GF-D8 (cell line): ENCODE measurements at regions not wholly inside any gene's neighbourhood (a gene's known extent, or its start where the extent isn't known, plus 50 kb on each side); places are given as distances from the start of the nearest gene placed in this dataset.

Source experiments
- DNase-seq: peaks from one replicate; lab custom pipeline; 2025; lab: John Stamatoyannopoulos, UW

DNA sequence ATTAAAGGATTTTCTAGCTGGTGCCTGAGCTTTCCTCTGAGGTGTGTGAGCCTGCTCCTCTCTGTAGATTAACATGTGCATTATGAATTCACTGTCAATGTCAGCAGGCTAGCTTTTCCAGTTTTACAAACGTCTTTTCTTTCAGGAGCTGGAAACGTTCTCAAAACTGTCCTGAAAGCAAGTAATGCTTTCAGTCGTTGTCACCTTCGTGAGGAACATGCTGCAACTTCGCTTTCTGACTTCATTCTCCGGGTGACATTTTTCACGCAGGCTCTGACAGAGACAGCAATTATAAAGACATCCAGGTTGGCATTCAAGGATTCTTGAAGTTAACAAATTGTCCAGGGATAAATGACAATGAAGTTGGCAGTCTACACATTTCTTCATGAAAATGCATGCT lies 671.5 kb downstream of the DHX35 start:
- no peak for DNase-seq

DNA sequence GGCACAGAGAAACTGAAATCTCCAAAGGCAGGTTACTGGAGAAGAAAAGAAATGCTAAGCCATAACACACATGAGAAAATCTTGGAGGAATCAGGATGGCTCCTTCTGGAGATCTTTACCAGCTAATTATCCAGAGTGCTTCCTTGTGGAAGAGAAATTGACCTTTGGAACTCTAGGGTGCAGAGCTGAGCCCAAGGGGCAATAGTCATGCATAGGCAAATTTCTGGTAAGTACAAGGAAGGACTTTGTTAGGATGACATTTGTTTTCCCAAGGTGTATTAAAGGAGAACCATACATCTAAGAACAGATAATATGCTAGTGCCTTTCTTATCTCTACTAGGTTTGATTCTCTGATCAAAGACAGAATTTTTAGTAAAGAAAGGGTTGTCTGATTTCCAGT lies 670.6 kb downstream of the DHX35 start:
- DNase-seq = no peak

DNA sequence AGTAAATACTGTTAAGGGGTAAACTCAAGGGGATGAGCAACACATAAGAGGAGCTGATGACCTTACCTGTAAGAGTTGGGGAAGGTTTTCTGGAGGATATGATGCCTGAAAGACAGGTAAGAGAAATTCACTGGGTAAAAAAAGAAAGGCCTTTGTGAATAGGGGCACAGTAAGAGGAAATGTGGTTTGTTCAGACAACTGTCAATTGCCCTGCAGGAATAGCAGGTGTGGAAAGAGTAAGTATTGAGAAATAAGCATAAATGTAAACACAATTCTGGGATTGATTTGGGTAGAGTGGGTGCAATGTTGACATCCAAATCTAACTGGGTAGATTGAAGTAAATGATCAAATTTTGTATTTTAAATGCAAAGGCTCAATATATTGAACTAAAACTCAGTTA lies 670.0 kb downstream of the DHX35 start:
- no peak for DNase-seq

DNA sequence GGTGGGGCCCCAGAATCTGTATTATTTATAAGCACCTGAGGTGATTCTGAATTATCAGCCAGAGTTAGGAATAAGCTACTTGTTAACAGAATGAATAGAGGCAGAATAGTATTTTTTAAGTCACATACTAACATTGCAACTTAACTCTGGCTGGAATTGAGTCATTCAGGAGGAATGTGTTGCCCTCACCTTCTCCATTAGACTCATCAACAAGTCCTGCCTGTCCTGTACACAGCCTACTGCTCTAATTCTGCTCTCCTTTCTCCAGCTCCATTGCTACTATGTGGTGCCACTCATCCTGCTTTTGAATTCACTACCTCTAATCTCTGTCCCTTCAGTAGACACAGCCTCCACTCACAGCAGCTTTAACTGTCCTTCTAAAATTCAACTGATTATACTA lies 669.4 kb downstream of the DHX35 start:
- no peak for DNase-seq

DNA sequence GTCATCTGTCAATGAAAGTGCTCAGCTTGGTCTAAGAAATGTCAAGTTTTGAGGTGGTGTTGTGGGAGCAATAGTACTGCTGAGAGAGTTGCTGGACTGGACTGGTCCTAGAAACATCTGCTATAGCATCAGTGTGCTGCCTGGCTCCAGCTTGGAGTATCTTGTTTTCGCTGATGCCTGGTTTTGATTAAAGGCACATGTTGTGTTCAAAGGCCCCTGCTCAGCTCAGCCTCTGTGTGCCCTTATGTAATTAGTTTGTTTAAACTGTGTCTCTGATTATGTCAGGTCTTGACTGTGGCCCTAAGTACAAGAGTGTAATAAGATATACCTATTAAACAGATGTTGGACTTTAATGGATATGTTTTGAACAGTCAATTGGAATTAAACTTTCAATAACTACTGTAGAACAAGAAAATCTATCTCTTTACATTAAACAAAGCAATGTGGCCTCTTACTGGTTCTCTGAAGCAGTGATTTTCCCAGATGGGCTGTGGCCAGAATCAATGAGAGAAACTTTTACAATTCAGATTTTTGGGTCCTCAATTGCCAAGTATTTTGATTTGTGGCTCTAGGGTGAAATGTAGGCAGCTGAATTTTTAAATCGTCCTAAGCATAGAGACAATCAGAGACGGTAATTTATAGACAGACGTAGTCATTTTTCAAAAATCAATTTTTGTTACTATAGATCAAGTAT lies 668.2 kb downstream of the DHX35 start:
- DNase-seq = no peak

DNA sequence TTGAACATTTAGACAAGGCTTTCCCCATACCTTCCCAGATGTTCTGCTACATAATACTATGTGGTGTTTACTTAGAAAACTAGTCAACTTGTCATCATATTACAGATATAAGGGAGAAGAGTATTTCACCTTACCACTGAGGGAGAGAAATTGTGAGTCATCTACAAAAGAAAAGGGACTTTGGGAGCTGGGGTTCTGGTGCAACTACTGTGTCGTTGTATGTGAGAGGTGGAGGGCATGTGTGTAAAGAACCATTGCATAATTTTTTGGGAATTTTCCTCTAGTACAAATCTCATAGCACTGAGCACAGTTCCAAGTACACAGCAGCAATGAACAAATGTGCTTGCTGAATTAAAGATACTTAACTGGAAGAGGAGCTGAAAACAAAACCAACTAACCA lies 665.6 kb downstream of the DHX35 start:
- no peak for DNase-seq

DNA sequence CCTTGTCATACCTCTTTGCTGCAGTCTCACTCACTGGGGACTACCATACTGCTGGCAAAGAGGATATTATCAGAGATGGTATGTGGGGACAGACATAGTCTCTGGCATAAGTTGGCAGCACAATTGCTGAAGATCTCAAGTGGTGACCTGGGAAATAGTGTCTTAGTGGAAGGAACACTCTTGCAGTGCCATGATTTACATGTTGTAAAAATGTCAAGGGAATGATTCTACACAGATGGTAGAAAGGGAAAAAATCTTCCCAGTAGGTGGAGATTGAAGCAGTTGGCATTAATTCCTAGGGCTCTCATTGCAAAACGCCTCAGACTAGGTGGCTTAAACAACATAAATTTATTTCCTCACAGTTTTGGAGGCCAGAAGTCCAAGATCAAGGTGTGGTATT lies 662.2 kb downstream of the DHX35 start:
- no peak for DNase-seq

DNA sequence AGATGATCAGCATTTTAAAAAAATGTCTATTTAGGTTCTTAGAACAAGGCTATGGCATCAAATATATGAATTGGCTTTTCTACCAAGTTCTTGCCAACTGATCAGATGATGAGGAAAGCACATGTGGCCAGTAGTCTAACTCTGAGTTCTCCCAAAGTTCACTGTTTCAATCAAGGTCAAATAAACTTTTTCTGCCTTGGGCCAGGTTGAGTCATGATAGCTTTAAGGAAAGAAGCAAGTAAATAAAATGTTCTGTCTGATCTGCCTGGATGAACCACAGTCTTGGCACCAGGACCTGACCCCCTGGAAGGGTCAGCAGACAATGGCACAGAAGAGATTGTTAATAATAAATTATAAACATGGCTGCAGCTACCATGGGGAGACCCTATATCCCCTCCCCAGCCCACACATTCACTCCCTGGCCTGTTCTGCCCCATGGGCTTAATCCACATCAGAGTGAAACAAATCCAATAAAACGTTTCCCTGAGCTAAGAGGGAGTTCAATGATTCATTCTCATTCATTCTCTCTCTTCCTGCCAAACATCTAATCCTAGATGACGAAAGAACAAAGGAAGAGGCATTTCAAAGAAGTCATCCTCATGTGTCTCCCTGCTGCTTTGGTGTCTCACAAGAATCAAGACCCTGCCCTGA lies 661.6 kb downstream of the DHX35 start:
- DNase-seq = no peak

DNA sequence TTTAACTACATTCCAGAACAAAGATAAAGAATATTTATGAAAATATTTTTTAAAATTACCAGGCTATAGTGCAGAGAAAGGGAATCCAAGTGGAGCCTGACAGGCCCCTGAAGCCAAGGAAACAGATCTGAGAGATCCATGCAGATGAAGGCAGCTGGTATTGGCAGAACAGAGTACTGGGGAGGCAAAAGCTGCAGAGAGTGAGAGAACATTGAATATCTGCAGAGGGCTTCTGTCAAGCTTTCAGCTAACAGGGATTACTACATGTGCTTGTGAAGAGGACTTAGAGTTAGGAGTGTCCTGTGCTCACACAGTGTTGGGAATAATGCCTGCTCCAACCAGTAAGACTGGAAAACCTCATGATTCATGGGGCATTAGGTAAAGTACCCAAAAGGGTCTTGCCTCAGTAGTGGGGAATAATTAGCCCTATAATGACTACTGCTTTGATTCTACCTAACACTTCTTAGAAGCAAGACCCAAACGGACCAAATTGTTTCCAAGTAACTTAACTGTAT lies 657.2 kb downstream of the DHX35 start:
- no peak for DNase-seq

DNA sequence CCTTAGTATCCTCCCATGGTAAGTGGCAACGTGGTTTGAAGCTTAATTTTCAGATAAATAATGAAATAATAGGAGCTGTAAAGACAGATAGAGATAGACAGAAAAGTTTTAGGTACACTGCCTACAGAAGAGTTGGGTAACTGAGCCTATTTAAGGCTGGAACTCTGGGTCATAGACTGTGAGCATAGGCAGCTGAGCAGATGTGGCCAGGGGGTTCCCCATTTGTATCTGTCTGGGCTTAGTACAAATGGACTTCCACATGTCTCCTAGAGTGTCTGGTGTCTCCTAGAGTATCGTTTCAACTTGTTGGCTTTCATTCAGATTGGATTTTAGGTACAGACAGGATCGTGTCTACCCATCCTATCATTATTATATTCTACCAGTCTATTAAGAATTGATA lies 649.8 kb downstream of the DHX35 start:
- DNase-seq = no peak

DNA sequence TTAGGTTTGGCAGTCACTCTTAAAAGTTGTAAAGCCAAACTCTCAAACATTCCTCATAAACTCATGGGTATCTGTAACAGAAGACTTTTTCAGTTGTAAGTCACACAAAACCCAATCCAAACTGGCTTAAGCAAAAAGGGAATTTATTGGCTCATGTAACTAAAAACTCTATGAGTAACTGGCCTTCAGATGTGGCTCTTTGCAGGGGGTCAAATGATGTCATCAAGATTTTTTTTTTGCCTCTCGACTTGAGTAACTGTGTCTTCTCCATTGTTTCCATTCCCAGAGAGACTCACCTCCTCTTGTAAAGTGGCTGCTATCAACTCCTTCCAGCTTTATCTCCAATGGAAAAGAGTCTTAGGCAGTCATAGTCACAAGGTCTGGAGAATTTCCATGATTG lies 645.0 kb downstream of the DHX35 start:
- DNase-seq = no peak

DNA sequence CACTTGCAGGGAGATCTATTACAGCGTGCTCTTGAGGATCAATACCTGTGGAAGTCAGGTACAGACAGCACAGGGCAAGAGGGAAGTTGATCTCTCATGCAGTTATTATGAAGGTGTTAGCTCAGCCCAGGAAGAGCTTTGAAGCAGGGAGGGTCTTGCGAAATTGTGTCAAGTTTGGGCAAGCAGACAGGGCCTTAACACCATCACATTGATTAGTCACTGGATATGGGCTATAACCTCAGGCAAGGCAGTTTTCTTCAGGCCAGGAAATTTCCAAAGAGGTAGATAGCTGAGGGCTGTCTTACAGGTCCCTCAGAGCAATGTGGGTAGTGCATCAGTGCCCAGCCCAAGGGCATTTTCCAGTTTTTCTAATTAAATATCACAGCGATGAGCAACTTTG lies 643.8 kb downstream of the DHX35 start:
- no peak for DNase-seq

DNA sequence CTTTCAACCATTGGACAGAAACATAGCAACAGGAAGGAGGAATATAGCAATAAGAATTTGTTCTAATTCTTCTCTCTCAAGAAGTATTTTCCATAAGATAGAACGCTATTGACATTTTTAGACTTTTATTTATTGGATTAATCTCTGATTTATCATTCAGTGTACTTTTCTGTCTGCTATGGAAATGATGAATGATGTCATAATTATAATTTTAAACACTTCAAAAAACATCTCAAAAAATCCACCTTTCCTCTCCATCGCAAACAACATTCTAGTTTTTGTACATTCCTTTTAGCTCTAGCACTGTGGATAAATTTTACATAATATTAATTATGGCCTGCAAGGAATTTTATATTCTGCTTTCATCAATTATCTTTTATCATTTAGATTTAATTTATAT lies 643.2 kb downstream of the DHX35 start:
- DNase-seq = no peak

DNA sequence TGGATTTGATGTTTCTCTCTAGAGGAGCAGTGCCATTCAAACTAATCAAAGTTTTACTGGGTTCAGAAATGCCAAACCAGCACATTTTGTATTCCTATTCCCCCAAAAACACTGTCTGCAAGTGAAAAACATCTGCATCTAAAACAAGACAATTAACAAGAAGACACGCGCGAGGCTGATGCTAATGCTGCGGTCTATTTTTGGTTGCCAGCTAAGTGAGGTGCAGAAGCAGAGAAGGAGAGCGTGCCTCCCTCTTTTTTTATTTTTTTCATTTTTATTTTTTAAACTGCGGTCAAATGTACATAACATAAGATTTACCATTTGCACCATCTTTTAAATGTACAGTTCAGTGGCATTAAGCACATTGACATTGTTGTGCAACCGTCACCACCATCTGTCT lies 641.1 kb downstream of the DHX35 start:
- no peak for DNase-seq

DNA sequence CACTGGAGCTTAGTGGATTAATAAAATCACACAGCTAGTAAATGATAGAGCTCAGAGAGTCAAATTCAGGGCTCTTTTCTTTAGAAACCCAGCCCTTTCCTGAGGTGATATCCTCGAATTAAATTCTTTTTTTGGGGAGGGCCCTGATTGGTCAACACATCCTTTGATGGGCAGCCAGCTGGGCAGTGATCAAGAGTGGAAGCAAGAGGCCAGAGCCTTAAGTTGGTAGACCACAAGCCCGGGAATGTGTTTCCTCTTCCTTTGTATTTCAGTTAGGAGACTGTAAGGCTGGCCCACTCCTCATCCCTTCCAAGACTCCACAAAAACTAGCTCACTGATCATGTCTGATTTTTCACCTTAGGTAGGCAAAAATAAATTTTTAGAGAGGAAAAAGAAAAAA lies 640.5 kb downstream of the DHX35 start:
- DNase-seq = no peak

DNA sequence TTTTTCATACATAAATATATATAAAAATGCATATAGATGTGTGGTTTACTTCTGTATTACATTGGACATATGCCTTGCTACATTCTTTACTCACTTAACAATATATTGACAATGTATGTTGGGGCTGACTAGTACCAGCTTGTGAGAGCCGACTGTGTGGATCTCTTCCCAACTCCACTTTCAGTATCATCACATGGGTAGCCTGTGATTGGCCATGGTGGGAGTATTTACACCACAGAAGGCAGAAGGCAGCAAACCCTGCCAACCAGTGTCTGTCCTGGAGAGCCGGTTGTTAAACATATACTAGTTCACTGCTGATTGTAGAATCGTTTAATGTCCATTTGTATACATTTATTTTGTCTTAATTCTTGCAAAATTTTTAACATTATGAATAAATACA lies 638.7 kb downstream of the DHX35 start:
- DNase-seq = no peak

DNA sequence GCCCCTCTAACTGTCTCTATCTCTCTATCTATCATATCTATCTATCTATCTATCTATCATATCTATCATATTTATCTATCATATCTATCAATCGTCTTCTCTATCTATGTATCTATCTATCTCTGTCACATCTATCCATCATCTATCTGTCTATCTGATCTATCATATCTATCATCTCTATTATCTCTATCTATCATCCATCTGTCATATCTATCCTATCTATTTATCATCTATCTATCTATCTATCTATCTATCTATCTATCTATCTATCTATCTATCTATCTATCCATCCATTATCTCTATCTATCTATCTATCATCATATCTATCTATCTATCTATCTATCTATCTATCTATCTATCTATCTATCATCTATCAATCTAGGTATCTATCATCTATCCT lies 638.0 kb downstream of the DHX35 start:
- no peak for DNase-seq

DNA sequence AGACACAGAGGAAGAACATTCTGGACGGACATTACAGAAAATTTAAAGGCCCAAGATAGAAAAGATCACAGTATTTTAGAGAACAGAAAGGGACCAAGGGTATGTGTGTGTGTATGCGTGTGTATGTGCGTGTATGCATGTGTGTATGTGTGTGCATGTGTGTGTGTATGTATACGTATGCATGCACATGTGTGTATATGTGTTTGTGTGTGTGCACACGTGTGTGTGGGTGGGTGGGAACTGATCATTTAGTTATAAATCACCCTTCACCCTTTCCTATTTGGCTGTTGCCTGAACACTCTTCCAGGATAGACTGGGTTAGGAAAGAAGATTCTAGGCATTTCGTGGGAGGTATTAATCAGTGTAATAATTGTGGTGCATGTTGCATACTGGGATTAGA lies 634.4 kb downstream of the DHX35 start:
- no peak for DNase-seq

DNA sequence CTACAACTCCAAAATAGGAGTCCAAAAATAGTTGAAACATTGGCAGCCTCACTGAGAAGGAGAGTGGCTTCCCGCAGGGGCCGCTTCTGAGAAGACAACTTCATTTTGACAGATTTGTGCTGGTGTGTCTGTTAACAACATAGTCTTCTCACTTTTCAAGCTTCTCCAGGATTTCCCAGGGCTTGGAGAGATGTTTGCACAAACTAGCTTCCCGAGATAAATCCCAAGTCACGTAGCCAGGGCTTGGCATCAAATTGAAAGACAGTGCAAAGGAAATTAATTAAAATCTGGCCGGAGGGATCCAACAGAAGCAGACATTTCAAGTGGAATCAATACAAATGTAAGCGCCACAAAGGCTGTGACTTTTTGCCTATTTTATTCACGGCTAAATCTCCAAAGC lies 630.2 kb downstream of the DHX35 start:
- no peak for DNase-seq

DNA sequence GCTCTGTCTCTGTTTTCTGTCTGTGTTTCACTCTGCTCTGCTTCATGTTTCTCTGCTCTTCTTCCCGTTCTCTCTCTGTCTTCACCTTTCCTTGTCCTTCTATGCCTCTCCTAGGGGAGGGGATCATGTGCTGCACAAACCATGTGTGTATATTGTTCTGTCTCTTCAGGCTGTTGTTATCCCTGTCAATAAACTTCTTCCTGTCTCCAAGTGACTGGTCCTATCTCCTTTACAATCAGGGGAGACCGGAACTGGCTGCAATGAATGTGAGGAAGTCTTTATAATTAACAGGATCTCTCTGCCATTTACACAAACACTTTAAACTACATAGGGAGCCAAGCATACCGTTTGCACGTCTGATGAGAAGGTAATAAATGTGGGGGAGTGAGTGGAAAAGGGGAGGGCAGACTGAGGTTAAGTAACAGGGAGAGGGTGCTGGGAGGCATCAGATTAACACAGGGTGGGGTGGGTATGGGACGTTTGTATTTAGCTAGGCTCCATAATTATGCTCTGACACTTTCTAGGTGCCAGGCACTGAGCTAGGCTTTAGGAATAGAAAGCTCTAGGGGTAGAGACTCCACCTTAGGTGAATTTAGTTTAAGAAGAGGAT lies 626.1 kb downstream of the DHX35 start:
- DNase-seq = no peak

DNA sequence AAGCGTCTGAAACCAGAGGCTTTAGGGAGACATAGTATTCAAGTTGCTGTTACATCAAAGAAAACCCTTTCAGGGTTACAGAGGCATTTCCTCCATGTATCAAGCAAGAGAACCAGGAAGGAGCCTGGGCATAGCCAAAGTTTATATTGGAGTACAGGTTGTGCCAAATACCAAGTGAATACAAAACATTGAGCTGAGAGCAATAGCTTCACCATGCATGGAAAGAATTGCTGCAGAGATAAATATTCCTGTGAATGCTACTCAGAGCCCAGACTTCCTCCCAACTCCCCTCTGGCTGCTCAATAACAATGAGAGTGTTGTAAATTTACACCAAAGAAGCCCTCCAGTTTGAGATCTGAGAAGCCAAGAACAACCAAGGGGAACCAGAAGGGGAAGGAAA lies 618.9 kb downstream of the DHX35 start:
- no peak for DNase-seq

DNA sequence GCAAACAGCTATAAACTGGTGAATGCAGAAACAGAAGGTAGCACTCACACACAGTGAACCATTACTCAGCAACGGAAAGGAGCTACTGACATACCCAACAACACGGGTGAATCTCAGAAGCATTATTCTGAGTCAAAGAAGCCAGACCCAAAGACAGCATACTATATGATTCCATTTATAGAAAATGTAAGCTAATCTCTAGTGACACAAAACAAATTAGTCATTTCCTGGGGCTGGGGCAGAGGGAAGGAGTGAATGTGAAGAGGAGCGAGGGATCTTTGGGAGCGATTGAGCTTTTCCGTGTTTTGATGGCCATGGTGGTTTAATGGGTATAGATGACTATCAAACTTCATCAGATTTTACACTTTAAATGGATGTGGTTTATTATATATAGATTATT lies 614.6 kb downstream of the DHX35 start:
- no peak for DNase-seq

DNA sequence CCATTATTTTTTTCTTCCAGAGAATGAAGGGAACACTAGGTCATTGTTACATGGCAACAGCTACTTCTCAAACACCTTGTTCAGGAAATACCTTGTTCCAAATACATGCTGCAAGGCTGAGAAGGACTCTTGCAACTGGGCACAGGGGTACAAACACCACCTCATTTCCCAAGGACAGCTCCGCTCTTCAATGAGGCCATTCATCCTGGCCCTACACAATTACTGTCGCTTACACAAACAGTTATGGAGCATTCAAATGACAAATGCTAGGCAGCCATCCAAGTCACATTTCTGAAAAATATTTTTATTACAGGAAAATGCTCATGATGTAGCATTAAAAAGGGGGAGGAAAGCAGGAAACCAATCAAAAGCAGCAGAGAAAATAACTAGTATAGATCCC lies 611.9 kb downstream of the DHX35 start:
- DNase-seq = no peak

DNA sequence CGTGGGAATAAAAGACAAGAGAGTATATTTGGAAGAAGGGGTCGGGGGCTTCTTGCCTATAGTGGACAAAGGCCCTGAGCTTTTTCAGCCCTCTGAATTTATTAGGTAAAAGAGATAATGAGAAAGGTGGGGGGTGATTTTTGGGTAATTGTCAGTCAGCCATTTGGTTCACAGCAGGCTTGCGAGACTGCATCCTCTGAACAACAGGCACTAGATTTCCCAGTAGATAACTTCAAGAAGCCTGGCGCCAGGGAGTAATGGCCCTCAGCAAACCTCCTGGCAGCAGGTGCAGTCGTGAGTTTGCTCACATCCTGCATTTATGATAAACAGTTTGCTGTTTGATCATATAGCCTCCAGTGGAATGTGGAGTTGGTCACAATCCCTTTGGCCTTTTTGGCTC lies 609.0 kb downstream of the DHX35 start:
- DNase-seq = no peak
